ENCODE measurements at regions not wholly inside any gene's neighbourhood (a gene's known extent, or its start where the extent isn't known, plus 50 kb on each side); places are given as distances from the start of the nearest gene placed in this dataset.

DNA sequence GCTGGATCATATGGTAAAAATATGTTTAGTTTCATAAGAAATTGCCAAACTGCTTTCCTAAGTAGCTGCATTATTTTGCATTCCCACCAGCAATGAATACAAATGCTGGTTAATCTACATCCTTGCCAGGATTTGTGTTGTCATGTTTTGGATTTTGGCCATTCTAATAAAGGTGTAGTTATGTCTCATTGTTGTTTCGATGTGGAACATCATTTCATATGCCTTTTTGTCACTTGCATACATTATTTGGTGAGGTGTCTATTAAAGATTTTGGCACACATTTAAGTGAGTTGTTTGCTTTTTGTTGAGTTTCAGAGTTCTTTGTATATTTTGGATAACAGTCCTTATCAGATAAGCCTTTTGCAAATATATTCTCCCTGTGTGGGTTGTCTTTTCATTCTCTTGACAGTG lies 299.2 kb upstream of the TFPI start:
- Histone ChIP-seq H2AK9ac (replicated peaks; ENCODE audit: low read depth, low read length, poor library complexity) (no peak overlapping the region), H3K9ac (ENCODE audit: low read depth, low read length) (no peak overlapping the region), H2BK15ac (ENCODE audit: low read depth, low read length) (no peak overlapping the region), H2BK120ac (ENCODE audit: low read depth, low read length) (no peak overlapping the region), H3K4me2 (ENCODE audit: low read depth, low read length) (no peak overlapping the region), H3K9me1 (ENCODE audit: insufficient read depth, low read length) (no peaks in the 10 kb centered on the region), H3K56ac (ENCODE audit: extremely low read depth, insufficient read depth, low read length) (no peak overlapping the region), H3K9me3 (ENCODE audit: control insufficient read depth, insufficient read depth, low read length) (no peaks in the 10 kb centered on the region), H3K27me3 (ENCODE audit: control insufficient read depth, insufficient read depth, low read length) (no peaks in the 10 kb centered on the region), H3K18ac (ENCODE audit: low read depth, low read length) (no peak overlapping the region), H2BK5ac (ENCODE audit: low read depth, low read length, poor library complexity, severe bottlenecking) (no peak overlapping the region), H3K4me1 (ENCODE audit: control insufficient read depth, insufficient read depth, low read length) (no peaks in the 10 kb centered on the region), H2AK5ac (ENCODE audit: low read depth, low read length) (no peak overlapping the region), H4K8ac (ENCODE audit: low read depth in 2 of 2, low read length in 2 of 2) (no peak overlapping the region), H3K4ac (ENCODE audit: low read depth, low read length) (no peak overlapping the region), H2BK20ac (ENCODE audit: low read depth, low read length) (no peak overlapping the region), H3K79me1 (ENCODE audit: low read depth in 1 of 2, low read length in 2 of 2) (no peaks in the 10 kb centered on the region), H3K4me3 (ENCODE audit: insufficient read depth, low read depth, low read length) (no peak overlapping the region), H3K27ac (ENCODE audit: insufficient read depth, low read length) (no peak overlapping the region), H3K36me3 (ENCODE audit: control insufficient read depth, insufficient read depth, low read length) (no peaks in the 10 kb centered on the region), H4K5ac (ENCODE audit: low read depth, low read length) (no peak overlapping the region), H2AFZ (replicated peaks; ENCODE audit: low read length, poor library complexity) (no peak overlapping the region), H4K91ac (ENCODE audit: insufficient read depth, low read depth, low read length) (no peak overlapping the region), H3K23ac (ENCODE audit: low read depth, low read length) (no peak overlapping the region), H3K14ac (replicated peaks; ENCODE audit: low read depth, low read length) (no peak overlapping the region), H4K20me1 (ENCODE audit: insufficient read depth, low read length) (no peaks in the 10 kb centered on the region)
- no CpG with 5 or more reads among the region's 1 CpG for WGBS, 2 experiments (ENCODE audit: extremely low coverage in 2 of 2, insufficient read length in 1 of 2)
- POLR2A ChIA-PET (ENCODE audit: unreplicated experiment): no interaction called here
- BruUV-seq (replicated peaks): no TSS peak
- dilution Hi-C loops (cut with HindIII; ENCODE audit: low sequenced_read_pairs, unreplicated experiment): no loop called here
- DNase-seq (no peak), ATAC-seq (ENCODE audit: low read depth) (no peak)
- CTCF ChIA-PET: interaction anchor here (1.0 kb wide), 1 partner anchor 11 kb away, joined by 3 read pairs; no protein-coding TSS in a partner anchor
- TF ChIP-seq RCOR1 (IDR thresholded peaks at IDR 0.05; ENCODE audit: insufficient replicate concordance, low read length) (no peak), MAFK (IDR thresholded peaks at IDR 0.05; ENCODE audit: low read depth, low read length) (no peak), MAZ (IDR thresholded peaks at IDR 0.05; ENCODE audit: borderline replicate concordance, low read depth, low read length) (no peak), CHD1 (IDR thresholded peaks at IDR 0.05; ENCODE audit: low read depth, low read length) (no peak), CTCF (conservative IDR thresholded peaks at IDR 0.05; ENCODE audit: low read depth, low read length) (no peak), BHLHE40 (IDR thresholded peaks at IDR 0.05; ENCODE audit: low read depth, low read length) (no peak), POLR2A (IDR thresholded peaks at IDR 0.05; ENCODE audit: low read depth, low read length) (no peak), CEBPB (IDR thresholded peaks at IDR 0.05; ENCODE audit: low read depth, low read length) (no peak), RAD21 (IDR thresholded peaks at IDR 0.05; ENCODE audit: low read length) (no peak), NFE2L2 (IDR thresholded peaks at IDR 0.05; ENCODE audit: low read depth, low read length) (no peak), RFX5 (IDR thresholded peaks at IDR 0.05; ENCODE audit: low read depth, low read length) (no peak), SMC3 (IDR thresholded peaks at IDR 0.05; ENCODE audit: low read depth, low read length) (no peak), MXI1 (IDR thresholded peaks at IDR 0.05; ENCODE audit: borderline replicate concordance, low read depth, low read length) (no peak)
- TF ChIP-seq, protein P1, sequence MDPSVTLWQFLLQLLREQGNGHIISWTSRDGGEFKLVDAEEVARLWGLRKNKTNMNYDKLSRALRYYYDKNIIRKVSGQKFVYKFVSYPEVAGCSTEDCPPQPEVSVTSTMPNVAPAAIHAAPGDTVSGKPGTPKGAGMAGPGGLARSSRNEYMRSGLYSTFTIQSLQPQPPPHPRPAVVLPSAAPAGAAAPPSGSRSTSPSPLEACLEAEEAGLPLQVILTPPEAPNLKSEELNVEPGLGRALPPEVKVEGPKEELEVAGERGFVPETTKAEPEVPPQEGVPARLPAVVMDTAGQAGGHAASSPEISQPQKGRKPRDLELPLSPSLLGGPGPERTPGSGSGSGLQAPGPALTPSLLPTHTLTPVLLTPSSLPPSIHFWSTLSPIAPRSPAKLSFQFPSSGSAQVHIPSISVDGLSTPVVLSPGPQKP (IDR thresholded peaks at IDR 0.05; ENCODE audit: borderline replicate concordance, low read depth, low read length): no peak
- TF ChIP-seq, protein P2, sequence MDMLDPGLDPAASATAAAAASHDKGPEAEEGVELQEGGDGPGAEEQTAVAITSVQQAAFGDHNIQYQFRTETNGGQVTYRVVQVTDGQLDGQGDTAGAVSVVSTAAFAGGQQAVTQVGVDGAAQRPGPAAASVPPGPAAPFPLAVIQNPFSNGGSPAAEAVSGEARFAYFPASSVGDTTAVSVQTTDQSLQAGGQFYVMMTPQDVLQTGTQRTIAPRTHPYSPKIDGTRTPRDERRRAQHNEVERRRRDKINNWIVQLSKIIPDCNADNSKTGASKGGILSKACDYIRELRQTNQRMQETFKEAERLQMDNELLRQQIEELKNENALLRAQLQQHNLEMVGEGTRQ (IDR thresholded peaks at IDR 0.05; ENCODE audit: low read depth, low read length): no peak
- in situ Hi-C loops (cut with MboI; ENCODE audit: low sequenced_read_pairs): no loop called here
- intact Hi-C loops (cut with micrococcal nuclease): no loop called here
